ENCODE measurements at regions not wholly inside any gene's neighbourhood (a gene's known extent, or its start where the extent isn't known, plus 50 kb on each side); places are given as distances from the start of the nearest gene placed in this dataset.
A peak's percentile ranks its signal among the peaks of the same experiment; 100 is the strongest.

- no peak for DNase-seq
These were observed 70.1 kb upstream of the RAPGEF1 start for GRCh38 chr9:131809941-131810344.

GRCh38 chr9:131808291-131808690, 68.4 kb upstream of the RAPGEF1 start:
- no peak for DNase-seq

GRCh38 chr9:131807144-131807983, 67.5 kb upstream of the RAPGEF1 start:
- DNase-seq: no peak

DNA sequence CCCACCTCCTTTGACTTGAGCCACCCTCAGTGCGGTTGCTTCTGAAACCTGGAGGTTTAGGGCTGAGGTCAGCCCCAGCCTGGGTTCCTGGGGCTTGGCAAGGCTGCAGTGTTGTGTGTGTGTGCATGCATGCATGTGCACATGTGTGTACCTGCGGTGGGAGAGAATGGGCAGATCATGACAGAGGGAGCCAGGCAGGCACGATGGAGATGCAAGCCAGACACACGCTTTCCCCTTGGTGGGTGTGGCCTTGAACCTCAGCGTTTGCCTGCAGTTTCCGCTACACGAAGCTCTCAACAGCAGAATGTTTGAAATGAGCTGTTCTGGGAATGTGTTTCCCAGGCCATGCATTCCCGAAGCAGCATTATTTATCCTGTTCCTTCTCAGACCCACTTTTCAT, 65.9 kb upstream of the RAPGEF1 start:
- no peak for DNase-seq

- no peak for DNase-seq
These were observed 65.0 kb upstream of the RAPGEF1 start for GRCh38 chr9:131804826-131805225.

- DNase-seq: no peak
These were observed 64.0 kb upstream of the RAPGEF1 start for GRCh38 chr9:131803758-131804411.

DNA sequence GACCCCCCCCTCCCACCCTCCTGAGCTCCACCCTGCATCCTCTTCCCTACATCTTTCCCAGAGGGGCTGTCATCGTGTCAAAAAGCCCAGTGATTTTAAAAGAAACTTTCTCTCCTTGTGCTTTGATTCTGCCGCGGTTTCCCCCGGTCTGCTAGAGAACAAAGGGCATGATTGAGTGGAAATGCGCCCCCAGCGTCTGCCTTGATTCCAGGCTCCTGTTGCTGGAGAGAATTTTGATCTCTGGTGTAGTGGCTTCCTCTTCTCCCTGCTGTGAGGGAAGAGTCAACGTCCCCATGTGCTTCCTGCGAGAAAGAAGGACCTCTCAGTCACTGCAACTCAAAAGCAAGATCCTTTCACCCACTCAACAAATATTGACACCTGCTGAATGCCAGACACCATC, 61.9 kb upstream of the RAPGEF1 start:
- no peak for DNase-seq

DNA sequence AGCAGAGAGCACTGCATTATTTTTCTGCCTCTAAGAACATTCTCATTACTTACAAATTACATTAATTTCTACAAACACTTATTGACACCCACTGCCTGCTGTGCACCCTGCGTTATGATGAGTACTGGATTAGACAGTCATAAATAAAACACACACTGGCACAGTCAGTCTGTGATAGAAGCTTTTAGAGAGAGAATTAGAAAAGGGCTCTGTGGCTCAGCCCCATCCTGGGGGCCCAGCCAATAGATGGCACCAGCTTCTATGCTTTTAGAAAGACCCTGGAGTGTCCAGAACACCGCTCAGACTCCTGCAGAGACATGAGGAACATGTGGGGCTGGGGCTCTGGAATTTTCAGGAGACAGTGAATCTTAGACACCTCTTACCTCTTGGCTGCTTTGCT, 61.0 kb upstream of the RAPGEF1 start:
- DNase-seq: no peak

DNA sequence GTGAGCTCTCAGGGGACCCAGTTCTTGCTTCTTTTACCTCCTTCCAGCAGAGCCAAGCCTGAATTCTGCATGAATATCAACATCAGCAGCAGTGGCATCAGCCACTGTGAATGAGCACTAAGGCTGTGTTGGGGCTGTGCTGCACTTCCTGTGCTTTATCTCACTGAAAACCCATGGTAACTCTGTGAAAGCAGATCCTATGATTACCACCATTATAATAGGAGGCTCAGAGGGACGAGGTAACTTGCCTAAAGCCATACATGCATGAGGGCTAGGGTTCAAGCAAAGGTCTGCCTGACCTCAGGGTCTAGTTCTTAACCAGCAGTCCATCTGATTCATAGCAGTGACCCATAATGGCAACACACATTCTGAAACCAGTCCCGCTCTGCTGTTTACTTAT, 60.5 kb upstream of the RAPGEF1 start:
- no peak for DNase-seq

DNA sequence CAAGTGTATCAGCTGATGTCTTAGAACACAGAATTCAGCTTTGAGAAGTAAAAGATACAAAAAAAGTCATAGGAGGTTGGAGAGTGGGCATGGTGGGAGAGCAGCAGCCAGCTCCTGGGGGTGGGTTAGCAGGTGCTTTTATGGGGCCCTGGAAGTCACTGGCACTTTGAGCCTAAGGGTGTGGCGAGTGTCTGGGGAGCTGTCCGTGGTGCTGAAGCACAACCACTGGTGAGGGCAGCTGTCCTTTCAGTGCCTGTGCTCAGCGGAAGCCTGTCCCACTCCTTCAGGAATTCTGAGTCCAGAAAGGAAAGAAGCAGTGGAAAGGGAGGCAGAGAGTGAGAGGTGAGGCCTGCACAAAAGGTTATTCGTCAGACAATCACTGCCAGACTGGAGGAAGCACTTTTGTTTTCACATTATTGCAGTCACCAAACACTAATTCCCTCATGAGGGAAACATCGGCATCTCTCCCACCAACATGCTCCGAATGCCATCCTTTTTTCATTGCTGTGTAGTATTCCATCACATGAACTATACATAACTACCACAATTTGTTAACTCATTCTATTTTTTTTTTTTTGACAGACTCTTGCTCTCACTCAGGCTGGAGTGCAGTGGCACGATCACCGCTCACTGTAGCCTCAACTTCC, 59.4 kb upstream of the RAPGEF1 start:
- DNase-seq: peak; percentile 38 to 79 (median 66)

DNA sequence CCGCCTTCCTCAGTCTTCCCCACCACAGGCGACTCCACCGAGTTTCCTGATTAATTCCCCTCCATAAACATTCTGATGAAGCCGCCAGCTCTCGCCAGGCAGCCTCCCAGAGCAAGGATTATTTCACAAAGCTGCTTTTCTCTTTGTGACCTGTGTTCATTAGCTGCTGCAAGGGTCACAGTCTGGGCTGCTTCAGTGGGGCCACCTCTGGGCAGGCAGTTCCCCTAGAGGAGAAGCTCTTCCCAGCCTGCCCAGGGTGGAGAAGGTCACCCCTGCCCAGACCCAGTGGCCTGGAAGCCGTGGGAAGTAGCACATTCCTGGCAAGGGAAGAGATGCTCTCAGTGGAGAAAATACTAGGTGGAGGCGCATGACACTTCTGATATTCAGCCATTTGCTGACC, 58.4 kb upstream of the RAPGEF1 start:
- no peak for DNase-seq

DNA sequence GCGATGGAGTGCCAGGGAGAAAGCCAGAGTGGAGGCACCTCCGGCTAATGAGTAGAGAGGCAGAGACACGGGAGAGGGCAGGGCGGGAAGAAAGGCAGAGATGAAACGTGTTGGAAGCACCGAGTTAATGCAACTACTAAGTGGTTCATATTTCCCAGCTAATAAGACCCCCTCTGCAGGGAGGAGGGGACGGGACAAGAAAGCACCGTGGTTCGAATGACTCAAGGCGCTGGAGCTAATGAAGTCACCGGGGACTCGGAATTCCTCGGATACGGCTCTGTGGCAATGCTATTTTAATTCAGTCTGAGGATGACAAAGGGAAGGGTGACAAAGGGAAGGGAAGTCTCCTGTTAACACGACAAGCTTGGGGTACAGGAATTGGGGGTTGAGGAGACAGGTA, 54.5 kb upstream of the RAPGEF1 start:
- DNase-seq: no peak

DNA sequence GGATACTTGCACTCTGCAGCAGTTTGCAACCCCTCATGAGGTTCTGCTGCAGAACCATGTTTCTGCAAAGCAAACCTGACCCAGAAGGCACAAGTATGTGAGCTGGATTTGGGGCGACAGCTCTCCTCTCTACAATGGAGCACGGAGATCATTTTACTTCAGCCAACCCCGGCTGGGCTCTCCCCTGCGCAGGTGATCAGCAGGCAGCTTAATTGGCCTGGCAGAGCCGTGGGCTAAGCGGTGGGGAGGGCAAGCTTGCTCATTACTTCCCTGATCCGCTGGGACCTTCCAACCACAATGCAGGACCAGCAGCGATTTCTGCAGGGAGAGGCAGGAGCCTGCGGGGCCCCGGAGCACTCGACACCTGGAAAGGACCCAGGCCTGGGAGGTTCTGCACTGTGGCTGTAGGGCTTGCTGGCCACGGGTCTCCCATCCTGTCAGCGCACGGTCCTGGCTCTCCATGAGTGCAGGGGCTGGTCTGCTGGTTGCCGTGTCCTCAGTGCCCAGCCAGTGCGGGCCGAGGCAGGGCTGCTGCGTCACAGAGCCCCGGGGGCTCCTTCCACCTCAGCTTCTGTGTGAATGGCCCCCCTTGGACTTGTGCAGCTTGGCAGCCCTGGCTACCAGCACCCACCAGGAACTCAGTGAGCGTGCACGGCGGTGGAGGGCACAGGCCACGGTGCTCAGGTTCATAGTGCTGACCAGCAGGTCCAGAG, 51.8 kb upstream of the RAPGEF1 start:
- DNase-seq: no peak
